HL-60 (cell line): ENCODE measurements at regions not wholly inside any gene's neighbourhood (a gene's known extent, or its start where the extent isn't known, plus 50 kb on each side); places are given as distances from the start of the nearest gene placed in this dataset.
"Not testable (repeated sequence)": the region's sequence is repeated elsewhere in the genome, so short reads cannot be mapped to it uniquely, and the experiment has no call there.

Experiments used
- DNase-seq, 2 experiments: peaks; one replicate each; pipeline ENCODE4 v3.0.0-alpha.2; 2010 to 2020; ENCODE audit warnings: low read depth in 1 of 2, low spot score in 1 of 2
- H3K27ac ChIP-seq: fragments of 250-450 bp; sonication (Bioruptor Pico); replicated peaks from 2 replicates; pipeline ENCODE4 v1.5.1; 2020; ENCODE audit warnings: mild to moderate bottlenecking, moderate library complexity
- H3K27me3 ChIP-seq: fragments of 250-450 bp; sonication (Bioruptor Pico); 2 replicates; pipeline ENCODE4 v1.5.1; 2021; ENCODE audit warnings: mild to moderate bottlenecking, moderate library complexity; ENCODE audit not compliant: insufficient read depth, poor library complexity, severe bottlenecking
- H3K4me3 ChIP-seq: replicated peaks from 2 replicates; pipeline ENCODE4 v1.5.1; 2011; ENCODE audit warnings: mild to moderate bottlenecking, control low read depth, low read length; ENCODE audit not compliant: insufficient read depth
- CTCF ChIP-seq: IDR thresholded peaks from one replicate; pipeline ENCODE4 v1.5.1; 2011; ENCODE audit warnings: low read length, control low read depth, inconsistent platforms; ENCODE audit not compliant: insufficient read depth
- GABPA ChIP-seq: IDR thresholded peaks from 2 replicates; pipeline ENCODE4 v1.6.1; 2012; ENCODE audit warnings: low read depth
- POLR2AphosphoS5 ChIP-seq: IDR thresholded peaks from 2 replicates; pipeline ENCODE4 v1.6.1; 2012; ENCODE audit warnings: low read depth
- REST ChIP-seq: IDR thresholded peaks from 2 replicates; pipeline ENCODE4 v1.6.1; 2012; ENCODE audit warnings: low read depth; ENCODE audit not compliant: insufficient replicate concordance
- SPI1 ChIP-seq: IDR thresholded peaks from 2 replicates; pipeline ENCODE4 v1.6.1; 2012; ENCODE audit warnings: low read depth, mild to moderate bottlenecking, borderline replicate concordance

GRCh38 chr13:54261856-54262255, 1233.2 kb downstream of the OLFM4 start:
- no peak for DNase-seq
- no peak for TF ChIP-seq POLR2AphosphoS5
- no peak for TF ChIP-seq GABPA
- no peak for TF ChIP-seq SPI1
- TF ChIP-seq REST, result no peak
- TF ChIP-seq CTCF, result no peak

DNA sequence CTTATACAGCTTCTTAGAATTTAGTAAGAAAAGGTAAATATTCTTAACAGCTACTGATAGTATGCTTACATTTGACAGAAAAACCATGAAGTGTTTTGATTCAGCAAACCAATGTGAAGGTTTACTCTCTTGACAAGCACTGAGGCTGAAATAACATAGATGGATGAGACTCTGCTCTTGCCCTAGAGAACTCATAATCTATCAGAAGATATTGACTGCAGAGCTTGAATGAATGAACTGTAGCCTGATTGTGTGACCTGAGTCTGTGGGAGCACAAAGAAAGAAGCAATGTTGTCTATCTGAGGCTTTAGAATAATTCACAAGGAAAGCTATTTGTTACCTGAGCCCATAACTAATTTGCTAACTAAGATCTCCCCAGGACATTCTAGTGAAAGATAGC, 1235.3 kb downstream of the OLFM4 start:
- no peak for TF ChIP-seq REST
- TF ChIP-seq POLR2AphosphoS5, result no peak
- TF ChIP-seq GABPA, result no peak
- TF ChIP-seq CTCF, result no peak
- no peak for TF ChIP-seq SPI1
- no peak overlapping the region for H3K27ac ChIP-seq
- H3K27me3 ChIP-seq, result no peaks in the 10 kb centered on the region
- DNase-seq, result no peak
- H3K4me3 ChIP-seq, result no peak overlapping the region

More at GRCh38 chr13:54261856-54262255, 1233.2 kb downstream of the OLFM4 start:
- H3K4me3 ChIP-seq, result no peak overlapping the region
- no peaks in the 10 kb centered on the region for H3K27me3 ChIP-seq
- H3K27ac ChIP-seq, result no peak overlapping the region

DNA sequence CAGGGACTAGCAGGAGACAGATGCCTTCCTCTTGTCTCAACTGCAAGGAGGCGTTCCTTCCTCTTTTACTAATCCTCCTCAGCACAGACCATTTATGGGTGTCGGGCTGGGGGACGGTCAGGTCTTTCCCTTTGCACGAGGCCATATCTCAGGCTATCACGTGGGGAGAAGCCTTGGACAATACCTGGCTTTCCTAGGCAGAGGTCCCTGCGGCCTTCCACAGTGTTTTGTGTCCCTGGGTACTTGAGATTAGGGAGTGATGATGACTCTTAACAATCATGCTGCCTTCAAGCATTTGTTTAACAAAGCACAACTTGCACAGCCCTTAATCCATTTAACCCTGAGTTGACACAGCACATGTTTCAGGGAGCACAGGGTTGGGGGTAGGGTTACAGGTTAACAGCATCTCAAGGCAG, 1238.6 kb downstream of the OLFM4 start:
- H3K27ac ChIP-seq, DNase-seq, H3K27me3 ChIP-seq, H3K4me3 ChIP-seq: not testable (repeated sequence)

DNA sequence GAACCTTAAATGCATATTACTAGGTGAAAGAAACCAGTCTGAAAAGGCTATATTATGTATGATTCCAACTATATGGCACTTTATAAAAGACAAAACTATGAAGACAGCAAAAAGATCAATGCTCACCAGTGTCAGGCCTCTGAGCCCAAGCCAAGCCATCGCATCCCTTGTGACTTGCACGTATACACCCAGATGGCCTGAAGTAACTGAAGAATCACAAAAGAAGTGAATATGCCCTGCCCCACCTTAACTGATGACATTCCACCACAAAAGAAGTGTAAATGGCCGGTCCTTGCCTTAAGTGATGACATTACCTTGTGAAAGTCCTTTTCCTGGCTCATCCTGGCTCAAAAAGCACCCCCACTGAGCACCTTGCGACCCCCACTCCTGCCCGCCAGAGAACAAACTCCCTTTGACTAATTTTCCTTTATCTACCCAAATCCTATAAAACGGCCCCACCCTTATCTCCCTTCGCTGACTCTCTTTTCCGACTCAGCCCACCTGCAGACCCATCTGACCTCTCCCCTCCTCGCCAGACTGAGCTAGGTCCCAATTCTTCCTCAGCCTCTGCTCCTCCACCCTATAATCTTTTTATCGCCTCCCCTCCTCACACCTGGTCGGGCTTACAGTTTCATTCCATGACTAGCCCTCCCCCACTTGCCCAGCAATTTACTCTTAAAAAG, 1239.5 kb downstream of the OLFM4 start:
- H3K4me3 ChIP-seq, DNase-seq, H3K27me3 ChIP-seq, H3K27ac ChIP-seq: not testable (repeated sequence)

GRCh38 chr13:54287062-54287764, 1258.6 kb downstream of the OLFM4 start:
- TF ChIP-seq REST (no peak), SPI1 (no peak), GABPA (no peak), CTCF (no peak)
- Histone ChIP-seq H3K27ac (no peak overlapping the region), H3K4me3 (no peak overlapping the region), H3K27me3 (no peaks in the 10 kb centered on the region)
- DNase-seq, result no peak
